Caco-2 (cell line): ENCODE measurements at regions not wholly inside any gene's neighbourhood (a gene's known extent, or its start where the extent isn't known, plus 50 kb on each side); places are given as distances from the start of the nearest gene placed in this dataset.

Experiments used
- BruUV-seq: library from RNA; stranded (reverse); fragments of 400-500 nt; replicated peaks from 2 replicates; lab custom pipeline; 2021; lab: Mats Ljungman, UMichigan
- CTCF ChIA-PET: fragments of 300-600 bp; sonication (Branson Sonifier 250); formaldehyde crosslinking; loops from one replicate; lab custom pipeline; 2022; ENCODE audit warnings: antibody characterized with exemption; lab: Charles Lee
- POLR2A ChIA-PET: fragments of 300-600 bp; sonication (Branson Sonifier 250); formaldehyde crosslinking; loops from one replicate; lab custom pipeline; 2022; ENCODE audit warnings: antibody characterized with exemption; lab: Charles Lee
- DNase-seq, 2 experiments: peaks; one replicate each; pipeline versions ENCODE4 v3.0.0 to v3.0.0-alpha.2; 2020 to 2022
- H3K27me3 ChIP-seq: replicated peaks from 2 replicates; pipeline ENCODE4 v1.6.0; 2011; ENCODE audit warnings: low read length; ENCODE audit not compliant: control insufficient read depth, insufficient read depth
- H3K36me3 ChIP-seq: 2 replicates; pipeline ENCODE4 v1.5.1; 2011; ENCODE audit warnings: low read length; ENCODE audit not compliant: control insufficient read depth, insufficient read depth
- H3K4me1 ChIP-seq: fragments of 250-450 bp; sonication (Bioruptor Pico); 2 replicates; pipeline ENCODE4 v1.5.1; 2020; ENCODE audit warnings: mild to moderate bottlenecking
- H3K4me3 ChIP-seq: 2 replicates; pipeline ENCODE4 v1.5.1; 2011; ENCODE audit warnings: low read depth, mild to moderate bottlenecking, control low read depth, low read length
- H3K9me3 ChIP-seq: fragments of 250-450 bp; sonication (Bioruptor Pico); 2 replicates; pipeline ENCODE4 v1.5.1; 2020; ENCODE audit warnings: mild to moderate bottlenecking, moderate library complexity
- H3K27ac Mint-ChIP-seq: one replicate; pipeline ENCODE4 v1.8.0; 2022; ENCODE audit warnings: mixed read lengths; ENCODE audit not compliant: unreplicated experiment
- H3K27me3 Mint-ChIP-seq: one replicate; pipeline ENCODE4 v1.8.0; 2022; ENCODE audit warnings: mixed read lengths; ENCODE audit not compliant: insufficient read depth, unreplicated experiment
- H3K36me3 Mint-ChIP-seq: one replicate; pipeline ENCODE4 v1.8.0; 2022; ENCODE audit warnings: mild to moderate bottlenecking, mixed read lengths; ENCODE audit not compliant: insufficient read depth, unreplicated experiment
- H3K4me1 Mint-ChIP-seq: one replicate; pipeline ENCODE4 v1.8.0; 2022; ENCODE audit warnings: low read depth, mixed read lengths; ENCODE audit not compliant: unreplicated experiment
- H3K4me3 Mint-ChIP-seq: one replicate; pipeline ENCODE4 v1.8.0; 2022; ENCODE audit warnings: mild to moderate bottlenecking, moderate library complexity, mixed read lengths; ENCODE audit not compliant: unreplicated experiment
- H3K9me3 Mint-ChIP-seq: one replicate; pipeline ENCODE4 v1.8.0; 2022; ENCODE audit warnings: mixed read lengths; ENCODE audit not compliant: unreplicated experiment
- CTCF ChIP-seq, 2 experiments: fragments of 200-600 bp in 1 of 2; IDR thresholded peaks; 1 replicate in 1 of 2; 2 replicates in 1 of 2; pipeline versions ENCODE4 v1.5.1 to v1.8.0; 2011 to 2022; ENCODE audit warnings: antibody characterized with exemption in 1 of 2, control low read depth in 1 of 2, inconsistent platforms in 1 of 2, low read depth in 1 of 2, low read length in 1 of 2, mild to moderate bottlenecking in 1 of 2, moderate library complexity in 1 of 2; ENCODE audit not compliant: insufficient read depth in 1 of 2, severe bottlenecking in 1 of 2, unreplicated experiment in 1 of 2
- intact Hi-C: fragments of 100-400 bp; cut with micrococcal nuclease; formaldehyde crosslinking; loops from one replicate; pipeline ENCODE4 v1.10.0; 2022; ENCODE audit not compliant: unreplicated experiment

- no peaks in the 10 kb centered on the region for H3K9me3 ChIP-seq
- no peaks in the 10 kb centered on the region for H3K27me3 ChIP-seq
- no TSS peak for BruUV-seq
- no peaks in the 10 kb centered on the region for H3K4me1 Mint-ChIP-seq
- intact Hi-C loops = no loop called here
- no peaks in the 10 kb centered on the region for H3K9me3 Mint-ChIP-seq
- DNase-seq = no peak
- H3K27me3 Mint-ChIP-seq = peaks cover 10% of the 10 kb centered on the region
- H3K4me3 Mint-ChIP-seq = no peak overlapping the region
- H3K4me1 ChIP-seq = no peaks in the 10 kb centered on the region
- no peaks in the 10 kb centered on the region for H3K36me3 ChIP-seq
- CTCF ChIA-PET = no interaction called here
- H3K4me3 ChIP-seq = no peak overlapping the region
- no peak for TF ChIP-seq CTCF (IDR thresholded peaks at IDR 0.05; ENCODE audit: insufficient read depth in 1 of 2, low read depth in 1 of 2, low read length in 1 of 2, severe bottlenecking in 1 of 2, unreplicated experiment in 1 of 2)
- no peak overlapping the region for H3K27ac Mint-ChIP-seq
- H3K36me3 Mint-ChIP-seq = no peaks in the 10 kb centered on the region
- POLR2A ChIA-PET = no interaction called here
Measured at GRCh38 chr9:87109851-87110250, 162.5 kb upstream of the GAS1 start.

DNA sequence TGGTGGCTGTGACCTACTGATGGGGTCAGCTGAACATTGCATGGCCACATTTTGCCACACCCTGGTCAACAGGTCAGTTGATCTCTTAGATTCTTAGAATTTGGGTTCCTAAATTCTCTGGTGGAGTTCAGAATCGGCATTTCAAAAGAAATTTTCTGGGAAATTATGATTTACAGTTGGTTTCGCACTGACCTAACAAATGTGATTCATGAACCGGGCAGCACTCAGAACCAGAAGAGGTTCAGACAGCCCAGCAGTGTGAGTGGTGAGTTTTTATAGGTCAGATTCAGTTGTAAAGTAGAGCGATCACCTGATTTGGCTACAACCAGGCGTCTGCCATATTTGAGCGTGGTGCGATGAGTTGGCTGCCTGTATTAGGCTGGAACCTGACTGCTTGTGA, 163.7 kb upstream of the GAS1 start:
- no peak for DNase-seq
- Histone ChIP-seq H3K27me3 (no peaks in the 10 kb centered on the region), H3K9me3 (no peaks in the 10 kb centered on the region), H3K36me3 (no peaks in the 10 kb centered on the region), H3K4me1 (no peaks in the 10 kb centered on the region), H3K4me3 (no peak overlapping the region)
- no TSS peak for BruUV-seq
- Mint-ChIP-seq H3K4me1 (no peaks in the 10 kb centered on the region), H3K27ac (no peak overlapping the region), H3K4me3 (no peak overlapping the region), H3K9me3 (no peaks in the 10 kb centered on the region), H3K36me3 (no peaks in the 10 kb centered on the region), H3K27me3 (peaks cover 9% of the 10 kb centered on the region)
- ChIA-PET POLR2A (no interaction called here), CTCF (no interaction called here)
- TF ChIP-seq CTCF (IDR thresholded peaks at IDR 0.05; ENCODE audit: insufficient read depth in 1 of 2, low read depth in 1 of 2, low read length in 1 of 2, severe bottlenecking in 1 of 2, unreplicated experiment in 1 of 2) = no peak
- intact Hi-C loops = no loop called here

DNA sequence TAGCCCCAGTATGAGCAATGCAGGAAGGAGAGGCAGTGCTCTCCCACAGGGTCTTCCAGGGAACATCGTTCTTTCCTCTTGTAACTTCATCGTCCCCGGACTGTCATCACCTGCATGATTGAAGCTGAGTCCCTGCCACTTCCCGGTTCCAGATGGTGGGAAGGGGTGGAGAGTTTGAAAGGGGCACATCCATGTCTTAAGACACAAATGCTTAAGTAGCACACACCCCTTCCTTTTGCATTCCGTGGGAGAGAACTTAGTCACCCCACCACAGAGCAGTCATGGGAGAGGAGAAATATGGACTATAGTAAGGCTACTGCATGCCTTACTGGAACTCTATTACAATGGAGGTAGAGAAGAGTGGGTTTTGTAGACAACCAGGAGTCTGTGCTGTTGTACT, 165.3 kb upstream of the GAS1 start:
- BruUV-seq = no TSS peak
- Mint-ChIP-seq H3K4me3 (no peak overlapping the region), H3K27me3 (peaks cover 9% of the 10 kb centered on the region), H3K27ac (no peak overlapping the region), H3K4me1 (no peaks in the 10 kb centered on the region), H3K9me3 (no peaks in the 10 kb centered on the region), H3K36me3 (no peaks in the 10 kb centered on the region)
- no peaks in the 10 kb centered on the region for H3K36me3 ChIP-seq
- H3K4me1 ChIP-seq = no peaks in the 10 kb centered on the region
- no peak for TF ChIP-seq CTCF (IDR thresholded peaks at IDR 0.05; ENCODE audit: insufficient read depth in 1 of 2, low read depth in 1 of 2, low read length in 1 of 2, severe bottlenecking in 1 of 2, unreplicated experiment in 1 of 2)
- intact Hi-C loops = no loop called here
- DNase-seq = no peak
- no peak overlapping the region for H3K4me3 ChIP-seq
- no peaks in the 10 kb centered on the region for H3K9me3 ChIP-seq
- H3K27me3 ChIP-seq = no peaks in the 10 kb centered on the region
- POLR2A ChIA-PET = no interaction called here
- CTCF ChIA-PET = no interaction called here
